ENCODE measurements at regions not wholly inside any gene's neighbourhood (a gene's known extent, or its start where the extent isn't known, plus 50 kb on each side); places are given as distances from the start of the nearest gene placed in this dataset.

DNA sequence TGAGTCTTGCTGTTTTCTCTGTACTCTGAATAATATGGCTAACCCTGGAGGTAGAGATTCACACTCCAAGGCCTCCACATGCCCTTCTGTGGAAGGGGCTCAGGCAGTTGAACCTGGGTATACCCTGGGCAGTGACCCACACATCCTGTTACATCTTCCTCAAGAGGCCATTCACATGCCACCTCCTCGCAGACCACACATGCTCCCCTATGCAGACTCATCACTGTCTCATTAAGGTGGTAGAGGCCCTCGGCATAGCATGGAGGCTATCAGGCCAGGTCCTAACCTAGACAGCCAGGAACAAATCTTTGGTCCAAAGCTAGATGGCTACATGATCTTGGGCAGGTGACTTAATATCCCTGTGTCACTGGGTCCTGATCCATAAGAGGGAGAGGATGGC lies 363.9 kb upstream of the ZNF507 start:
- no peak for DNase-seq (ENCODE audit: low spot score)

DNA sequence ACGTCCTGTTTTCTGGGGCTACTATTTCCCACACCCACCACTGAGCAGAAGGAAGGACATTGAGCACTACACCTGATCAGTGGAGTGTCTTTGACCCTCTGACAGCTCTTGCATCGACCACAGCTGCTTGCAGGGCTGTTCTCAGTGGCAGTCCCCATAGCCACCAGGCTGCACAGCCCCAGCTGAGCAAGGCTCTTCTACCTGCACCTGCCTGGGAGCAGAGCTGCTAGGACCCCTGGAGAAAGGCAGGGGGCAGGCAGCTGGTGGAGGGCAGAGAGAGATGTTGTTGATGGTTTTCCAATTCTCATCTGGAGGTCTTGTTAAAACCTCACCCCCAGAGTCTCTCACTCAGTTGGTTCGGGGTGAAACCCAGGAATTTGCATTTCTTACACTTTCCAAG lies 361.8 kb upstream of the ZNF507 start:
- no peak for DNase-seq (ENCODE audit: low spot score)

DNA sequence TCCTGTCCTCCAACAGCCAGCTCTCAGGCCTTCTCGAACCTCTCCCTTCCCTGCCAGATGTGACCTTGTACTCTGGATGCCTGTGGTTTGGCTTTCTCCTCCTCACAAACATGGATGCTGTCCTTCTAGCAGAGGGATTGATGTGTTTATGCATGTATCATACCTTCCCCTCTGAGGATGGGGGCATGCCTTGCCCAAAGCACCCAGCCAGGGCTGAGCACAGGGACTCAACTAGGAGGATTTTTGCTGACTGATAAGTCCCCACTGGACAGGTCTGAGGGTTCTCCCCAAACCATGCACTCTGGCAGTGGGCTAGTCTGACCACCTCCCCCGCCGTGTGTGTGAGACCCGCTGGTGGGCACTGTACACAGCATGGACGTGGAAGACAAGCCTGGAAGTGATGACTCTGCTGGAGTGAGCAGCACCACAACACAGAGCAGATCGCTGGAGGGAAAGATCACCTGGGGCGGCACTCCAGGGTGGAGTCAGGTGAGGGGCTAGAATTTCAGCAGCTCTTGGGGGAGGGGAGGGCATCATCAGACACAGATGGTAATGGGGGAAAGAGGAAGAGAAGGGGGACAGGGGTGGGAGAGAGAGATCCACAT lies 360.3 kb upstream of the ZNF507 start:
- DNase-seq (ENCODE audit: low spot score) = no peak

DNA sequence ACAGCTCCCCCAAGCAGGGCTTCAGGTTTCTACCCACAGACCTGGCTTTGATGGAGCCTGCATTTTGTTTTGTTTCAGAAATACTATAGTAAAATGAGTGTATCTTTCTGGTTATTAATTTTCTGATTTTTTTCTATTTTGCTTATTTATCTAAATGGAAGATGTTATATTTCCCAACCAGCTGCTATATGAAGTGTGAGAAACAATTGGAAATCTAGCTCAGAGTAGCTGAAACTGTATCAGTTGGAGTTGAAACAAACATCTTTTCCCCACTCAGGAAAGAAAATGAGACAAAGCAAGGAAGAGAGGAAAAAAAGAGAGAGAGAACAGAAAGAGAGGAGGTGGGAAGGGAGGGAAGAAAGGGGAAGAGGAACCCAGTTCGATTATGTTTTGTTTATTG lies 358.5 kb upstream of the ZNF507 start:
- no peak for DNase-seq (ENCODE audit: low spot score)

DNA sequence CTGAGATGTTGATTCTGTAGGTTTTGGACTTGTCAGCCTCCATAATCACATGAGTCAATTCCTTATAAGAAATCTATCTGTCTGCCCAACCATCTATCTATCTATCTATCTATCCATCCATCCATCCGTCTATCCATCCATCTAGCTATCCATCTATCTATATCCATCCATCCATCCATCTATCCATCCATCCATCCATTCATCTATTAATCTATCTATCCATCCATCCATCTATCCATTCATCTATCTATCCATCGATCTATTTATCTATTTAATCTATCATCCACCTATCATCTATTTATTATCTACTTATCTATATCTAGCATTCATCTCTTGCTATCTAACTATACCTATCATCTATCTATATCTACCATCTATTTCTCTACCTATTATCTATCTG lies 357.2 kb upstream of the ZNF507 start:
- no peak for DNase-seq (ENCODE audit: low spot score)

DNA sequence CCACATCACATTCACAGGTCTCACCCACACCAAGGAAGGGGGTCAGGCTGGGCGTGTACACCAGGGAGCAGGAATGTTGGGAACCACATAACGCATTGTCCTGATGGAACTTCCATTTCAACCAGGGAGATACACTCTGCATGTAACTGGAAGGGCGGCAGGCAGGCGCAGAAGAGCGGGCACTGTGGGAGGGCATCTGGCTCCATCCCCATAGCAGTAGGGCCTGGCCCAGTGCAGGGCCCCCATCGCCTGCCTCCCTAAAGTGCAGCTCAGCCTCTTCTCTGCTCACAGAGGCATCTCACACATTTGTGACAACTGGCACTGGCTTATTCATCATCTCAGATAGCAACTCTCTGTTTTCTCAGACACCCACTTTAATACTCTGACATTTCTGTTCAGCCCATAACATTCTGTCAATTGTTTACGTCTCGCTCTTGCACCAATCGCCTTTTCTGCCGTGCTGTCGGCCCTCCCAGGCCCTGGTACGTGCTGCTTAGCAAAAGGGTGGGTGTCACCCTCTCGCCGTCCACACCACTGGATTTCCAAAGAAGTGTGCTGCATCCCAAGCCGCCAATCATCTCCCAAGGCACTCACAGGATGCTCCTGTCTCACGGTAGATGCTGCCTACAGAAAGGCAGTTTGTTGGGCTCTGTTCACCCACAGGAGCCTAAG lies 353.3 kb upstream of the ZNF507 start:
- DNase-seq (ENCODE audit: low spot score) = no peak

DNA sequence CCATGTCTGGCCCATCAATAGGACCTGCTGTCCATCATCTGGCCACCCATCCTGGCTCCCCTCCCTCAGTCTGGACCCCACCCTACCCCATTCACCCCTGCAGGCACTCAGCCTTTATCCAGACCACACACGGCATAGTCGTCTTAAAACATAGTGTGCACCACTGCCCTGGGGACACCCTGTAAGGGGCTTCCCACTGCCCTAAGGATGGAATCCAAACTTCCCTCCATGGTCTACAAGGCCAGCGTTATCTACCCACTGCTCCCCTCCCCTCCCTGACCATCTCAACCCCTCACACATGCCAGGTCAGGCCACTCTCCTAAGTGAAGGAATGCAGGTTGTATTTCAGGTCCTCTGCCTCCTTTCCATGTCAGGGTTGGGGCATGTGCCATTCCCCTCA lies 352.7 kb upstream of the ZNF507 start:
- DNase-seq (ENCODE audit: low spot score) = no peak

DNA sequence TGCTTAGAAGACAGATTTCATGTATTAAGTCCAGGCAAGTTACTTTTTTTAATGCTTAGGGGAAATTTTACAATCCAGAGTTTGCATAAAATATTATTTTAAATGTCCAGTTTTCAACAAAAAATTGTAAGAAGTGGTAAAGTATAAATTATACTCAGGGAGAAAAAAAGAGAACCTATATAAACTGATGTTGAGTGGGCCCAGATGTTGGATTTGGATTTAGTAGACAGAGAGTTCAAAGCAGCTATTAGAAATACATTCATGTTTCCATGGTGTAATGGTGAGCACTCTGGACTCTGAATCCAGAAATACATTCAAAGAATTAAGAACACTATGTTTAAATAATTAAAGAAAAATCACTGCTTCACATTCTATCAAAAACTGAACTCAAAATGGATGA lies 349.9 kb upstream of the ZNF507 start:
- DNase-seq (ENCODE audit: low spot score) = no peak

DNA sequence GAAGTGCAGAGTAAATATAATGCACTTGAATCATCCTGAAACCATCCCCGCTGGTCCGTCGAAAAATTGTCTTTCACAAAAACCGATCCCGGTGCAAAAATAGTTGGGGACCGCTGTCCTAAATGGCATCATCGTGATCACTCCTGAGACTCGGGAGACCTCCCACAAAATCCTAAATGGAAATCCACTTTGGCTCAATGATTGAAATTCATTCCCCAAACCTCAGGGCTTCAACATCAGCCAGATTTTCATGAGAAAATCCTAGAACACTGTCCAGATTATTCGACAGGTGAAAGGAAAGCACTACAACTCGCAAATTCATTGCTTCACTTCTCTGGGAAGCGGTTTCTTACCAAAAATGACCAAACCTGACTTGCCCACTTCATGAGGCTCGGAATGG lies 335.3 kb upstream of the ZNF507 start:
- DNase-seq (ENCODE audit: low spot score) = no peak

DNA sequence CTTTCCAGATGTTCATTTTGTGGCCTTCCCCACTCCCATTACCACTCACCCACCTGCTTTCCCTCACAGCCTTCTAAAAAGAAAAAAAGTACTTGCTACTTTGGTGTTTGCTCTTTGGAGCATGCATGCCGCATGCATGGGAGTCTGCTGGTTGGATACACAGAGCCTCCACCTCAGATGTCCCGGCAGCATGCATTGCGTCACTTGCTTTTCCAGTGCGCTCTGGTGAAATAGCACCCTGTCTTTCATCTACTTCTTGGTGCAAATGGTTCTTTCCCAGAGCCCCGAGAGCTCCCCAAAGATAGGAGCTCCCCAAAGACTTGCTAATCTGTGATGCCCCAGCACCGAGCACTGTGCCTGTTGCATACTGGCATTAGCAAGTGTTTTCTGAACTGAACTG lies 333.2 kb upstream of the ZNF507 start:
- DNase-seq (ENCODE audit: low spot score) = no peak

DNA sequence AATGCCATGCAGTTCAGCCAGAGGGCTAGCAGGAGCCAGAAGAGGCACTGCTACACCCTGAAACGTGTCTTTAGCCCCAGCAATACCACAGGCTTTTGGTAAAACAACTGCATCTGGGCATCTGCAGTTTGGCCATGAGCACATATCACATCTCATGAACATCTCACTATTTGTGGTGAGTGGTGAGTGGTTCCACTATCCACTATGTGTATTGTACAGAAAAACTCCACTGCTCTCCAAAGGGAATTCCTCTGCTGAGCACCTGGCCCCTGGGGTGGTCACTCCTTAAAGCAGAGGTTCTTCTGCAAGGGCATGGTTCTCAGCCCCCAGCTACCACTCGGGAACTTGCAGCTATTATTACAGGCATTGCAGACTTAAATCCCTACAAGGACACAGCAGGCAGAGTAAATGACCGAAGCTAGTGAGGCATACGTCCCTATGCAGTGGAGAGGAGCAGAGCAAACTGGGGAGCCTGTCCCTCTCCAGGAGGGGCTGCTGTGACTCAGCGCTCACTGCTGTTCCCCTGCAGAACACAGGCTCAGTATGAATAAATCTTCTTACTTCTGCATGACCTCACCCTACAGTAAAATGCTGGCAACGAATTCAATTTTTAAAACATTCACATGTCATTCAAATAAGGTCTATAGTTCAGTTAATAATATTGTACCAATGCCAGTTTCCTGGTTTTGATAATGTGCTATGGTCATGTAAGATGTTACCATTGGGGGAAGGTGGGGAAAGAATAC lies 332.4 kb upstream of the ZNF507 start:
- DNase-seq (ENCODE audit: low spot score) = no peak

DNA sequence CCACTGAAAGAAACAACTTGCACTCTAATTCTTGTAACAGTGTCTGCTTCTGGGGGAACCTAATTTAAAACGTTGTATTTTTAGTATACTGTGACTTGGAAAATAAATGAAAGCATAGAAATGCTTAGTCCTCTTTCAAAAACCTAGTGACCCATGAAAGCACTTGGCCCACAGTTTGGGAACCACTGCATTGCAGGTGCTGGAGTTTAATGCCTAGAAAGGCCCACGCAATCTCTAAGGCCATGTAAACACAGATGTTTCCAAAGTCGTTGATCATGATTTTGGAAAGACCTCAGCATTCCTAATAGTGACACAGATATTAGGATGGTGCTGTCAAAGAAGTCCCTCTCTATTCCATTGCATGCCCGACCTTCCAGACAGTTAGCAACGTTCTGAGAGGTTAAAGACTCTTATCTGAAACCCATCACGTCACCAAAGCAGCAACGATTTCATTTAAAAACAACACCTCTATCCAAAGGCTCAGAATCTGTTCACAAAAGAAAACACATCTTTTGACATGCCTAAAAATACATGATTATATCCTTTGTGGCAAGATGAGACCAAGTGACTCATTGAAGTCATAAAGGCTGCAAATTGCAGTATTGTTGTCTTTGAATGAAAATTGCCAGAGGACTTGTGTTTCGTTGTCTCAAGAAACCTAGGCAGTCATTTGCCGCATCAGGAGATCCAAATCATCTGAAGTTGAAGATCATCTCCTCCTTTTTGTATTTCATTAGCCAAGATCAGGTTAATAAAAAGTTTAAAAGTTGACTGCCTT lies 328.0 kb upstream of the ZNF507 start:
- DNase-seq (ENCODE audit: low spot score) = no peak

DNA sequence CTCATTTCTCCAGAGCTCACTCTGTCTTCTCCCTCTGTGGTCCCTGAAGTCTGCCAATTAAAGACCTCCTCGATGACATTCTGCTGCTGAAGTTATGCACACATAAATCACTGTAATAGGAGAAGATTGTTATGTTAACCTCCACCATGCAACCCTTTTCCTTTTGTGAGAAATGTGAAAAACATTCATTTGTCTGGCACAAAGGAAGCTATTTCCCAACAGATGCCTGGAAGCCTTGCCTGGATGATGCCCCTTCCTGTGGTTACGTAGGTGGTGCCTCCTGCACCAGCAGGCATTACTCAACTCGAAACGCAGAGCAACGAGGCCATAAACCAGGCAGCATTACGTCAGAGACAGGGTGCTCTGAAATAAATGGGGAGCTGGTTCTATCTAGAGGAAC lies 327.4 kb upstream of the ZNF507 start:
- peak; percentile 51 for DNase-seq (ENCODE audit: low spot score)

DNA sequence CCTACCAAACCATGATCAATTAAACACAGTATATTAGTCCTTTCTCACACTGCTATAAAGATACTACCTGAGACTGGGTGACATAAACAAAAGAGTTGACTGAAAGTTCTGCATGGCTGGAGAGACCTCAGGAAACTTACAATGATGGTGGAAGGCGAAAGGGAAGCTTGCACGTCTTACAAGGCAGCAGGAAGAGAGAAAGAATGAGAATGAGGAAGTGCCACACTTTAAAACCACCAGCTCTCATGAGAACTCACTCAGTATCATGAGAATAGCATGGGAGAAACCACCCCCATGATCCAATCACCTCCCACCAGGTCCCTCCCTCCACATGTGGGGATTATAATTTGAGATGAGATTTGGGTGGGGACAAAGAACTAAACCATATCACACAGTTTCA lies 324.9 kb upstream of the ZNF507 start:
- no peak for DNase-seq (ENCODE audit: low spot score)

DNA sequence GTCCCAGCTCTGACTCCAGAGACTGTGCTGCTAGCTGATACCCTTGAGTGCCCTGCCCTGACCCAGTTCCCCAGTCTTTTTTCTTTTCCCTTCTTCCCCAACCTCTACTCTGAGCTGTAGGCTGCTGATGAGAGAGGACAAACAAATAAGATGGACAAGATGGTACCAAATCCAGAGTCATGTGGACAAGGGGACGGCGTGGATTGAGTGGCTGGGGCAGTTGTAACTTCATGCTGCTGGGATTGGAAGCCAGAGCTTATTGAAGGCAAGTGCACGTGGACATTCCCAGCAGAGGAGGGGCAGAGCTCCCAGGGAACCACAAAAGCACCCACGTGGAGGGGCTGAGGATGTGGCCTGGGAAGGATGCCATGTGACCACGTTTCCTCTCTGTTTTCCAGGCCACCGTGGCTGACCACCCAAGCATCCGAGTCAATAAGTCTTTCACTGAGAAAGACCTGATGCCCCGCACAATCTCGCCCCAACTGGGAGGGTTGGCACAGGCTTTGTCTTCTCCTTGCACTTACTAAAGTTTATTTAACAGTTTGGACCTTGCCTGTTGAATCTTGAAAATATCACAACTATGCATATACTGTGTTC lies 323.3 kb upstream of the ZNF507 start:
- no peak for DNase-seq (ENCODE audit: low spot score)

DNA sequence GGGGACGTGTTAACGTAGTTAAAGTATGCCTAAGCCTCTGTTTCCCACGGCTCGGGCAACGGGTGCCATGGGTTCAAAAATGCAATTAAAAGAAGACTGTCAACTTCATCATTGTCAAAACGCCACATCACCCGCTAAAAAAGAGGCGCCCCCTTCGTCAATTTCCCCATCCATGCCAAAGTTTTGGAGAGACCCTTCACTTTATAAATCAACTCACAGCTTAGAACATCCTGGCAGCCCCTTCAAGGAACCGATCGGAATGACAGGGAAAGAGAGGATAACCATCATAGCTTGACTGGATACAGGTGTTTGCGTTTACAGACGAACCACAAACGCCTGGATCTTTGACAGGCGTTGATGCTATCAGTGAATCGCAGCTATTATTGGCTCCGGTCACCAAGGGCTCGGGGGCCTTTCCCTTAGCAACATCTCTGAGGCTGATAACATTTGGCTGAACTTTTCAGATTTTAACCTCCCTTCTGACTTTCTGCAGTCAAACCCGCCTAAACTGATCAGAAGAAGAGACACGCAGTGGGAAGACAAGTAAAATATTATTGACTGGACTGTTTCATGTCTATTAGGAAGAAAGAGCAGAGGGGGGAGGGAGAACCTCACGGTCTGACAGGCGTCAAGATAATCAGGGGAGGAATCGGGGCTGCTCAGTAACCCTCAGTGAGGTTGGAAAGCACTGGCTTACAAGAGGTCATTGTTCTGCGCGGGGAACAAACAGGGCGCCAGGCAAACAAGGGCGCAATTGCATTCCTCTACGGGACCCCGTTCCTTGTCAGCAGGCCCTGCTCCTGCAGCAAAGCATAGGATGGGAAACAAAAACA lies 322.5 kb upstream of the ZNF507 start:
- no peak for DNase-seq (ENCODE audit: low spot score)

DNA sequence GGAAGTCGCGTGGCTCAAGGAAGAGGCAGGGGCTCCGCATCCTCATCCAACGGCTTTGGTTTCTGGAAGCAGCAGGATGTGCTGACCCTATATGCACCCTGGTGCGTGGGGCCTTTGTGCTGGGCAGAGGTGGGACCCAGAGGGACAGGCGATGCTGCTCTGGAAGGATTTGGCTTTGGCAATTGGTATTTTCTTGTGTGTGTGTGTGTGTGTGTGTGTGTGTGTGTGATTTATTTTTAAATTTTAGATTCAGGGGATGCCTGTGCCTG lies 321.9 kb upstream of the ZNF507 start:
- DNase-seq (ENCODE audit: low spot score) = no peak

DNA sequence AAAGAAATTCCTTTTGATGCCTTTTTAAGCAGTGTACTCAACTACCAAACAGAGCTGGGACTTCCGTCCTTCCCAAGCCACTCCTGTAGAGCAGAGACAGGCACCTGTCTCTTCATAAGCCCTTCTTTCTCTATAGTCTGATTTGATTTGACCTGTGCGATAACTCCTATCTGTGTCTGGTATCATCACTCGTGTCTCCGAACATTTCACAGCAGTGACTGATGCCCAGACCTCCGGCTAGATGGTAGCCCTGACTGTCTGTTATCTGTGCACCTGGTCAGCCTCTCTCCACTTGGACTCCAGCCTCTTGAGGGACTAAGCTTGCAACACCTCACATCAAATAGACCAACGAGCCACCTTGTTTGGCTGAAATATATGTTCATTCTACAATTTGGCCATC lies 316.2 kb upstream of the ZNF507 start:
- DNase-seq (ENCODE audit: low spot score) = no peak

DNA sequence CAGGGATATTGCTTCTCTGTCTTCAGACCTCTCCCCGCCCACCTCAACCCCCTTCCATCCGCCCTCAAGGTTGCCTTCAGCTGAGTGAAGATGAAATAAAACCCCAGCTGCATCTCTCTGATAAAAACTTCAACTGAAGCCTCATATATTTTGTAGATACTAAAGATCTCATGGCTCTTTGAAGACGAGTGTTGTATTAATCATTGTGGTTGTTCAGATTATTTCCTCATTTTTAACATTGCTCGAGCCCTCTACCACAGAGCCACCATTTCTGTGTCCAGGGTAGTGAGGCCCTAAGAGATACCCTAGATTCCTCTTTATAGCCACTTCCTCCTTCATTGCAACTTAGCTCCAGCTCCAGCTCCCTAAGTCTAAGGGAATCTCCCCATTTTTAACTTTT lies 312.8 kb upstream of the ZNF507 start:
- DNase-seq (ENCODE audit: low spot score) = no peak

DNA sequence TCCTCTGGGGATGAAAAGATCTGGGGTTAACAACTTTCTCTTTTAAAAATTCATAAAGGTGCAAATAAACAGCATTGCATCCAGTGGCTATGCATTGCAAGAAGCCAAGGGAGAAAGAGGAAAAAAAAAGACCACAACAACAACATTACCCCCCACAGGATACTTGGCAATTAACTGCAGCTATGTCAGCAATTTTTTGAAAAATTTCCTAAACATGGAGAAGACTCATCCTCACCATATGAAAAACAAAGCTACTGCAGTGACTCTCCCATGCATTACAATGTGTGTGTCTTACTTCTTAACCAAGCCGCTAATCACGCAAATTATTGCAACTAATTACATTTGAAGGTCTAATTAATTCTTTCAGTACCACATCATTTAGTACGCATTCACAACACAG lies 309.8 kb upstream of the ZNF507 start:
- DNase-seq (ENCODE audit: low spot score) = no peak

DNA sequence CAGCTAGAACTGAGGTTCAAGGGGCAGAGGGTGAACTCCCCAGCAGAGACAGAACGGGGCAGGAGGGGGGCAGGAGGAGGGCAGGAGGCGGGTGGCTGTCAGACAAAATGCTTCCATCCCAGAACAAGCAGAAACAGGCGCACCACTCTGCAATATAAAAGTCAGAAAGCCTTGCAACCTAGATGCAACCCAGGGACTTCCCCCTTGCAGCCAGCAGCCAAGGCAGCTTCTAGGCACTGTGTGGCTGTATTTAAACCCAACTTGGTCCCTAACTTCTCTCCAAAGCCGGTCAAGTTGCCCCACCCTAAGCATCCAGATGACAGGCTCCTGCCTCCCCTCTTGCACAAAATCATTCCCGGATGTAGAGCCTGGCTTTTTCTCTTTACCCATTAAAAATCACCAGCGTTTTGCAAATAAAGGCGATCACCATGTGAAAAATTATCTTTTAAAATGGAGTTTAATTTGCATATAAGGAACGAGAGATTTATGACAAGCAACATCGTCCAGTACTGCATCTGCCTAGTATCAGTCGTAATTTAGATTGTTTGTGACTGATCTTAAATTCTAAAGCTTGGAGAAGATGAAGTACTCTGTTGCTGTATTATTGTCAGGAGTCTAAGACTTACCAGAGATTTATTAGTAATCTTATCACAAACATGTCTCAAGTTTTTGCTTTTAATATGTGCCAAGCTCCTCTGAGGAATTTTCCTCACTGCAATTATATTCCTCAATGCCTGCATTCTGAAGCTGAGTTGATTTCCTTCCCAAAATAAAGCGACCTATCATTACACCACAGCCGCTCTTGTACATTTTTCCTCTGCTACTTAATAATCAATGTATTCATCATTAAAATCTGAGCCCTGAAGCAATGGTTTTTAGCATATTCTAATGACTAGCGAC lies 307.1 kb upstream of the ZNF507 start:
- no peak for DNase-seq (ENCODE audit: low spot score)
